ENCODE measurements at regions not wholly inside any gene's neighbourhood (a gene's known extent, or its start where the extent isn't known, plus 50 kb on each side); places are given as distances from the start of the nearest gene placed in this dataset.

- TF ChIP-seq CTCF (IDR thresholded peaks at IDR 0.05) (no peak), POLR2A (IDR thresholded peaks at IDR 0.05) (no peak), EP300 (IDR thresholded peaks at IDR 0.05) (no peak)
Observed at GRCh38 chr2:136242100-136242499, 124.2 kb upstream of the CXCR4 start.

Measured in tibial nerve (tissue), 4 donors.